ENCODE measurements at regions not wholly inside any gene's neighbourhood (a gene's known extent, or its start where the extent isn't known, plus 50 kb on each side); places are given as distances from the start of the nearest gene placed in this dataset.

- BruUV-seq (replicated peaks), result no TSS peak
- no peak overlapping the region for H3K9ac ChIP-seq (replicated peaks; ENCODE audit: extremely low read depth, insufficient read depth, low read length)
- TF ChIP-seq GATA2 (IDR thresholded peaks at IDR 0.05; ENCODE audit: insufficient read depth, insufficient read length, low read depth, low read length) (no peak), FOS (IDR thresholded peaks at IDR 0.05; ENCODE audit: borderline replicate concordance, insufficient read depth, low read length) (no peak), CTCF (IDR thresholded peaks at IDR 0.05; ENCODE audit: extremely low read depth in 1 of 2, insufficient read depth in 1 of 2, low read depth in 1 of 2, low read length in 2 of 2) (no peak), POLR2A (IDR thresholded peaks at IDR 0.05; ENCODE audit: low read depth, low read length) (no peak), EZH2 (IDR thresholded peaks at IDR 0.05; ENCODE audit: borderline replicate concordance, low read depth, low read length, severe bottlenecking) (no peak), POLR2AphosphoS5 (IDR thresholded peaks at IDR 0.05; ENCODE audit: insufficient read depth, low read depth, low read length) (no peak), MAX (IDR thresholded peaks at IDR 0.05; ENCODE audit: insufficient read depth, insufficient read length) (no peak), JUN (IDR thresholded peaks at IDR 0.05; ENCODE audit: borderline replicate concordance, insufficient read depth, insufficient read length, low read depth) (no peak)
Measured at GRCh38 chr18:47507651-47508050, 256.2 kb upstream of the SKOR2 start.

More at GRCh38 chr18:47507651-47508050, 256.2 kb upstream of the SKOR2 start:
- no peak overlapping the region for H3K4me3 ChIP-seq (replicated peaks in 1 of 3; ENCODE audit: insufficient read depth in 1 of 3, low read depth in 1 of 3, low read length in 3 of 3)
- DNase-seq (ENCODE audit: low read depth, low spot score) (no peak), FAIRE-seq (no peak)
- H2AFZ ChIP-seq (ENCODE audit: low read depth, low read length), result no peak overlapping the region
- H4K20me1 ChIP-seq (replicated peaks; ENCODE audit: control insufficient read depth, extremely low read depth, insufficient read depth, low read length), result no peaks in the 10 kb centered on the region
- H3K9me1 ChIP-seq (replicated peaks; ENCODE audit: control insufficient read depth, extremely low read depth, insufficient read depth, low read length), result no peaks in the 10 kb centered on the region
- no peak overlapping the region for H3K4me2 ChIP-seq (ENCODE audit: insufficient read depth, low read length)
- ChIA-PET CTCF (no interaction called here), POLR2A (no interaction called here)
- H3K9me3 ChIP-seq (replicated peaks; ENCODE audit: control insufficient read depth, insufficient read depth, low read length), result no peaks in the 10 kb centered on the region
- no peaks in the 10 kb centered on the region for H3K4me1 ChIP-seq (ENCODE audit: control insufficient read depth, extremely low read depth, insufficient read depth, low read length)
- H3K27me3 ChIP-seq (ENCODE audit: control insufficient read depth in 2 of 2, insufficient read depth in 2 of 2, low read length in 2 of 2), result no peaks in the 10 kb centered on the region
- no peaks in the 10 kb centered on the region for H3K79me2 ChIP-seq (ENCODE audit: control insufficient read depth, insufficient read depth, low read length)
- H3K36me3 ChIP-seq (ENCODE audit: control insufficient read depth in 2 of 2, extremely low read depth in 1 of 2, insufficient read depth in 2 of 2, low read length in 2 of 2), result no peaks in the 10 kb centered on the region
- intact Hi-C loops (cut with micrococcal nuclease), result no loop called here
- H3K27ac ChIP-seq (ENCODE audit: insufficient read depth, low read depth, low read length), result no peak overlapping the region
- dilution Hi-C loops (cut with MboI; ENCODE audit: extremely low pct_ligation_motif_present, low sequenced_read_pairs), result no loop called here
